Muscle layer of duodenum (tissue), 2 donors: ENCODE measurements at regions not wholly inside any gene's neighbourhood (a gene's known extent, or its start where the extent isn't known, plus 50 kb on each side); places are given as distances from the start of the nearest gene placed in this dataset.
"Not testable (repeated sequence)": the region's sequence is repeated elsewhere in the genome, so short reads cannot be mapped to it uniquely, and the experiment has no call there.

Experiments used
- H3K27ac ChIP-seq: one replicate; pipeline ENCODE4 v1.7.0; 2013; ENCODE audit warnings: mild to moderate bottlenecking, low read length
- H3K27me3 ChIP-seq: one replicate; pipeline ENCODE4 v1.7.0; 2013; ENCODE audit warnings: low read depth, mild to moderate bottlenecking, control low read depth, low read length
- H3K36me3 ChIP-seq, 2 donors: one replicate each; pipeline ENCODE4 v1.7.0; 2013; ENCODE audit warnings: low read length in 2 of 2, control low read depth in 1 of 2, mild to moderate bottlenecking in 1 of 2; ENCODE audit not compliant: insufficient read depth in 2 of 2, control insufficient read depth in 1 of 2
- H3K4me1 ChIP-seq, 2 donors: one replicate each; pipeline ENCODE4 v1.7.0; 2013; ENCODE audit warnings: low read length in 2 of 2, mild to moderate bottlenecking in 2 of 2, control low read depth in 1 of 2, moderate library complexity in 1 of 2; ENCODE audit not compliant: insufficient read depth in 2 of 2, control insufficient read depth in 1 of 2
- H3K4me3 ChIP-seq, 2 donors: one replicate each; pipeline ENCODE4 v1.7.0; 2013; ENCODE audit warnings: low read length in 2 of 2, low read depth in 1 of 2, mild to moderate bottlenecking in 1 of 2
- H3K9me3 ChIP-seq, 2 donors: one replicate each; pipeline ENCODE4 v1.7.0; 2013; ENCODE audit warnings: low read length in 2 of 2, control low read depth in 1 of 2, mild to moderate bottlenecking in 1 of 2; ENCODE audit not compliant: control insufficient read depth in 1 of 2
- donor health status: healthy.

GRCh38 chr11:71180694-71181470, 71.5 kb downstream of the SHANK2 start:
- Histone ChIP-seq H3K36me3 (no peaks in the 10 kb centered on the region), H3K27ac (no peak overlapping the region), H3K9me3 (peaks cover 6 to 10% of the 10 kb centered on the region in 2 donors), H3K27me3 (no peaks in the 10 kb centered on the region), H3K4me3 (no peak overlapping the region), H3K4me1 (no peaks in the 10 kb centered on the region)

GRCh38 chr11:71179877-71180605, 72.3 kb downstream of the SHANK2 start:
- Histone ChIP-seq H3K4me3 (no peak overlapping the region), H3K27ac (no peak overlapping the region), H3K27me3 (no peaks in the 10 kb centered on the region), H3K9me3 (peaks cover 6 to 12% of the 10 kb centered on the region in 2 donors), H3K36me3 (no peaks in the 10 kb centered on the region), H3K4me1 (no peaks in the 10 kb centered on the region)

GRCh38 chr11:71178076-71178475, 74.3 kb downstream of the SHANK2 start:
- Histone ChIP-seq H3K4me3 (no peak overlapping the region), H3K27ac (no peak overlapping the region), H3K4me1 (no peaks in the 10 kb centered on the region), H3K9me3 (peaks cover 6 to 12% of the 10 kb centered on the region in 2 donors), H3K36me3 (no peaks in the 10 kb centered on the region), H3K27me3 (no peaks in the 10 kb centered on the region)

DNA sequence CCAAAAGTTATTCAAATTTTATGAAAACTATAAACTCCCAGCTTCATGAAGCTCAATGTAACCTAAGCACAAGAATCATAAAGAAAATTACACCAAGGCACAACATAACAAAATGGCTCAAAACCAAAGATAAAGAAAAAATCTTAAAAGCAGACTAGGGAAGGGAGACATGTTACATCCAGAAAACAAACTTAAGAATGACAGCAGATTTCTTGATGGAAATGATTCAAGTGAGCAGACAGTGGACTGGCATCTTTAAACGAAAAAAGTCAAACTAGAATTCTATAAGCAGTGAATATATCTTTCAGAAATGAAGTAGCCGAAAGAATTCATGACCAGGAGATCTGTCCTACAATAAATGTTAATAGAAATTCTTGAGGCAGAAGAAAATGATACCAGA, 75.6 kb downstream of the SHANK2 start:
- Histone ChIP-seq H3K4me1 (no peaks in the 10 kb centered on the region), H3K9me3 (peaks cover 6 to 12% of the 10 kb centered on the region in 2 donors), H3K36me3 (no peaks in the 10 kb centered on the region), H3K27me3 (no peaks in the 10 kb centered on the region), H3K27ac (no peak overlapping the region), H3K4me3 (no peak overlapping the region)

DNA sequence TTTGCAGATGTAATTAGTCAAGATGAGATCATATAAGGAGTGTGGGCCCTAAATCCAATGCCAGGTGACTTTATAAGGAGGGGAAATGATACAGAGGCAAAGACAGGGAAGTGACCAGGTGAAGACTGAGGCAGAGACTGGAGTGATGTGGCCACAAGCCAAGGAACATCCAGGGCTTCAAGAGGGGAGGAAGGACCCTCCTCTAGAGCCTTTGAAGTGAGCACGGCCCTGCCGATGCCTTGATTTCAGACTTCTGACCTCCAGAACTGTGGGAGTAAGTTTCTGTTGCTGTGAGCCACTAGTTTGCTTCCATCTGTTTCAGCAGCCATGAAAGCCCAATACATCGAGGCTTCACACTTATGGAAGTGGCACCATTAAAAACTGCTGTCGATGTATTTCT, 78.7 kb downstream of the SHANK2 start:
- H3K4me1 ChIP-seq, result no peaks in the 10 kb centered on the region
- peaks cover 6 to 12% of the 10 kb centered on the region in 2 donors for H3K9me3 ChIP-seq
- H3K27me3 ChIP-seq, result no peaks in the 10 kb centered on the region
- H3K27ac ChIP-seq, result no peak overlapping the region
- no peak overlapping the region for H3K4me3 ChIP-seq
- H3K36me3 ChIP-seq, result no peaks in the 10 kb centered on the region

DNA sequence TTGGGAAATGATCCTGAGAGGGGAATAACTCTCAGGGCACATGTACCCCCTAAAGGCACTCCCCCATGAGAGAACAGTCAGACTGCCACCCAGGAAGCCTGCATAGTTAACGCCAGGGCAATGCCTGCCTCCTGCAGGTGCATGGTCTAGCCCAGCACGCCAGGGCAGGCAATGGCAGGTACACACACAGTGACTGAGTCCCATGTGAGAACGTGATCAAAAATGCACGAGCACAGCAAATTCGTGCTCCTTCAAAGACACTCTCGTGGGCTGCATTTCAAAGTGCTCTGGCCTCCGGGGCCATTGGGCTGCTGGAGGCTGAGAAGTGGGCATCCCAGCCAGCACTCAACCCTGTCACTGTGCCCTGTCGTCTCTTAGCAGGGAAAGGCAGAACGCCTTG, 79.7 kb downstream of the SHANK2 start:
- H3K4me1 ChIP-seq, result no peaks in the 10 kb centered on the region
- H3K27me3 ChIP-seq, result no peaks in the 10 kb centered on the region
- no peak overlapping the region for H3K27ac ChIP-seq
- peaks cover 6 to 12% of the 10 kb centered on the region in 2 donors for H3K9me3 ChIP-seq
- no peak overlapping the region for H3K4me3 ChIP-seq
- H3K36me3 ChIP-seq, result no peaks in the 10 kb centered on the region

GRCh38 chr11:71171576-71171975, 80.8 kb downstream of the SHANK2 start:
- Histone ChIP-seq H3K4me3 (no peak overlapping the region), H3K4me1 (no peaks in the 10 kb centered on the region), H3K27ac (no peak overlapping the region), H3K9me3 (peaks cover 3 to 4% of the 10 kb centered on the region in 2 donors), H3K36me3 (no peaks in the 10 kb centered on the region), H3K27me3 (no peaks in the 10 kb centered on the region)

DNA sequence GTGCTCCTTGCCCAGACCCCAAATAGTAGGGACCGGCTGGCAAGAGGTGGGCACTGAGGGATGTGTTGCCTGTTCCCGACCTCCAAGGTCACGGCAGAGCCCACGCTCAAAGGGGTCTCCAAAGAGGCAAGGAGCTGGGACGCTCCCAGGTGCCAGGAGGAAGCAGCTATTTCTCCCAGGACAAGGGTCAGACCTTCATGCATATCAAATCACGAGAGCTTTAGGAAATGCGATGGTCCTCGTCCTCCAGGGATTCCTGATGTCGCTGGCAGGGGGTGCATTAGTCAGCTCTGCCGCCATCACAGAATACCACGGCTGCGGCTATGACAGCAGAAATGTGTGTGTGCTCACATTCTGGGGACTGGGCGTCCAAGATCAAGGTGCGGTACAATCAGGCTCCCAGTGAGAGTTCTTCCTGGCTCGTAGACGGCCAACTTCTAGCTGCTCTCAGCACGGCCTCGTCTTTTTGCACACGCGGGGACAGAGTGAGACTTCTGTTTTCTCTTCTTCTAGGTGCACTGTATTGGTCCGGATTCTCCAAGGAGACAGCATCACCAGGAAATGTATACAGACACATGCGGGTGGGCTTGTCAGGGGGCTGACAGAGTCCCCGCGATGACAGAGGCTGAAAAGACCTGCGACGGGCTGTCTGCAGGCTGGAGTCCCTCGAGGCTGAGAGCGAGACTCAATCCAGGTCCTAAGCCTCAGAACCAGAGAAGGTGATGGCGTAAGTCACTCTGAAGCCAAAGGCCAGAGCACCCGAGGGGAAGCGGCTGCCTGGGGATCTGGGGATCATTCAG, 81.6 kb downstream of the SHANK2 start:
- no peaks in the 10 kb centered on the region for H3K36me3 ChIP-seq
- H3K4me1 ChIP-seq, result no peaks in the 10 kb centered on the region
- H3K4me3 ChIP-seq, result no peak overlapping the region
- peaks cover 0 to 1% of the 10 kb centered on the region in 2 donors for H3K9me3 ChIP-seq
- no peaks in the 10 kb centered on the region for H3K27me3 ChIP-seq
- H3K27ac ChIP-seq, result no peak overlapping the region

DNA sequence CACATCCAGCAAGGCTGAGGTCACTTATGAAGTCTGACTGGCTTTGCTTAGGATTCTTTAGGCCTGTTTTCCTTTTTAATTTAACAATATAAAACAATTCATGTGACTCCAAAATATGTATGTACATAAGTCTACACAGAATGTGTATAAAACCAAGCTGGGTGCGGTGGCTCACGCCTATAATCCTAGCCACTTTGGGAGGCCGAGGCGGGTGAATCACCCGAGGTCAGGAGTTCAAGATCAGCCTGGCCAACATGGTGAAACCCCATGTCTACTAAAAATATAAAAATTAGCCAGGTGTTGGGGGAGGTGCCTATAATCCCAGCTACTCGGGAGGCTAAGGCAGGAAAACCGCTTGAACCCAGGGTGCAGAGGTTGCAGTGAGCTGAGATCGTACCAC, 83.1 kb downstream of the SHANK2 start:
- no peak overlapping the region for H3K4me3 ChIP-seq
- no peaks in the 10 kb centered on the region for H3K4me1 ChIP-seq
- no peaks in the 10 kb centered on the region for H3K9me3 ChIP-seq
- H3K27me3 ChIP-seq, result no peaks in the 10 kb centered on the region
- no peaks in the 10 kb centered on the region for H3K36me3 ChIP-seq
- H3K27ac ChIP-seq, result no peak overlapping the region

GRCh38 chr11:71167814-71168213, 84.6 kb downstream of the SHANK2 start:
- H3K4me3 ChIP-seq, H3K4me1 ChIP-seq, H3K9me3 ChIP-seq, H3K27ac ChIP-seq, H3K27me3 ChIP-seq, H3K36me3 ChIP-seq: not testable (repeated sequence)

DNA sequence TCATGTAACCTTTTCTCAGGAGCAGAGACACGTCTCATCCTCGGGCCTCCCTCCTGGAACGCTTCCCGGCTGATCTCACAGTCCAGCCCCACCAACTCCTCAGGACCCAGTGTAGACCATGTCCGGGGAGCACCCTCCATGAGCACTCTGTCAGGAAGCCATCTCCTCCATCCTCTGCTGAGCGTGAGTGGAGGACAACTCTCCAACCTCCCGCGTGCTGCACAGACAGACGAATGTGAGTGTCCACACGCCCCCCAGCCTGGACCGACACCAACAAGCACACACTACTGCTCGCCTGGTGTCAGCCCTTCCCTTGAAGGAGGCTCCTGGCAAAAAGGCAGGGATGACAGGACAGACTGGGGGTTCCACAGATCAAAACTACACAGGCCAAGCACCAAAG, 86.6 kb downstream of the SHANK2 start:
- Histone ChIP-seq H3K4me1 (no peaks in the 10 kb centered on the region), H3K36me3 (no peaks in the 10 kb centered on the region), H3K27ac (no peak overlapping the region), H3K9me3 (no peaks in the 10 kb centered on the region), H3K4me3 (no peak overlapping the region), H3K27me3 (no peaks in the 10 kb centered on the region)
